ENCODE measurements at regions not wholly inside any gene's neighbourhood (a gene's known extent, or its start where the extent isn't known, plus 50 kb on each side); places are given as distances from the start of the nearest gene placed in this dataset.

GRCh38 chr11:104487046-104487806, 323.3 kb upstream of the PDGFD start:
- no peaks in the 10 kb centered on the region for H3K36me3 Mint-ChIP-seq (ENCODE audit: low read depth)
- no peaks in the 10 kb centered on the region for H3K27me3 Mint-ChIP-seq
- H3K27ac Mint-ChIP-seq, result no peak overlapping the region
- DNase-seq, result no peak
- ChIA-PET POLR2A (interaction anchor here (1.3 kb wide), 1 partner anchor 16 kb away, joined by 3 read pairs; no protein-coding TSS in a partner anchor), CTCF (no interaction called here)
- H3K4me3 Mint-ChIP-seq, result no peak overlapping the region
- H3K9me3 Mint-ChIP-seq, result peaks cover 10% of the 10 kb centered on the region
- H3K4me1 Mint-ChIP-seq, result no peaks in the 10 kb centered on the region

- DNase-seq, result no peak
- Mint-ChIP-seq H3K9me3 (peaks cover 2% of the 10 kb centered on the region), H3K4me1 (no peaks in the 10 kb centered on the region), H3K36me3 (ENCODE audit: low read depth) (no peaks in the 10 kb centered on the region), H3K27ac (no peak overlapping the region), H3K27me3 (no peaks in the 10 kb centered on the region), H3K4me3 (no peak overlapping the region)
- ChIA-PET POLR2A (no interaction called here), CTCF (no interaction called here)
These were observed 321.0 kb upstream of the PDGFD start for GRCh38 chr11:104484804-104485554.

- POLR2A ChIA-PET, result no interaction called here
- no peak for DNase-seq
- H3K27me3 Mint-ChIP-seq, result peaks cover 2% of the 10 kb centered on the region
- H3K9me3 Mint-ChIP-seq, result no peaks in the 10 kb centered on the region
- H3K4me1 Mint-ChIP-seq, result no peaks in the 10 kb centered on the region
- no peaks in the 10 kb centered on the region for H3K36me3 Mint-ChIP-seq (ENCODE audit: low read depth)
- CTCF ChIA-PET, result no interaction called here
- H3K4me3 Mint-ChIP-seq, result no peak overlapping the region
- H3K27ac Mint-ChIP-seq, result no peak overlapping the region
These were observed 313.0 kb upstream of the PDGFD start for GRCh38 chr11:104476898-104477297.

- CTCF ChIA-PET, result no interaction called here
- H3K27ac Mint-ChIP-seq, result no peak overlapping the region
- peaks cover 3% of the 10 kb centered on the region for H3K27me3 Mint-ChIP-seq
- H3K9me3 Mint-ChIP-seq, result no peaks in the 10 kb centered on the region
- no peak for DNase-seq
- H3K36me3 Mint-ChIP-seq (ENCODE audit: low read depth), result no peaks in the 10 kb centered on the region
- H3K4me1 Mint-ChIP-seq, result no peaks in the 10 kb centered on the region
- POLR2A ChIA-PET, result no interaction called here
- H3K4me3 Mint-ChIP-seq, result no peak overlapping the region
These were observed 312.5 kb upstream of the PDGFD start for GRCh38 chr11:104476454-104476853.

GRCh38 chr11:104467404-104467803, 303.5 kb upstream of the PDGFD start:
- H3K9me3 Mint-ChIP-seq, result no peaks in the 10 kb centered on the region
- no peak overlapping the region for H3K27ac Mint-ChIP-seq
- H3K36me3 Mint-ChIP-seq (ENCODE audit: low read depth), result no peaks in the 10 kb centered on the region
- DNase-seq, result no peak
- H3K4me1 Mint-ChIP-seq, result no peaks in the 10 kb centered on the region
- H3K27me3 Mint-ChIP-seq, result peaks cover 2% of the 10 kb centered on the region
- H3K4me3 Mint-ChIP-seq, result no peak overlapping the region
- POLR2A ChIA-PET, result no interaction called here
- CTCF ChIA-PET, result no interaction called here

GRCh38 chr11:104465321-104465720, 301.4 kb upstream of the PDGFD start:
- H3K36me3 Mint-ChIP-seq (ENCODE audit: low read depth), result no peaks in the 10 kb centered on the region
- ChIA-PET CTCF (no interaction called here), POLR2A (no interaction called here)
- DNase-seq, result no peak
- H3K27ac Mint-ChIP-seq, result no peak overlapping the region
- no peaks in the 10 kb centered on the region for H3K4me1 Mint-ChIP-seq
- no peaks in the 10 kb centered on the region for H3K27me3 Mint-ChIP-seq
- no peak overlapping the region for H3K4me3 Mint-ChIP-seq
- H3K9me3 Mint-ChIP-seq, result no peaks in the 10 kb centered on the region

- Mint-ChIP-seq H3K36me3 (ENCODE audit: low read depth) (no peaks in the 10 kb centered on the region), H3K9me3 (no peaks in the 10 kb centered on the region), H3K27ac (no peak overlapping the region), H3K4me3 (no peak overlapping the region), H3K27me3 (no peaks in the 10 kb centered on the region), H3K4me1 (no peaks in the 10 kb centered on the region)
- ChIA-PET POLR2A (no interaction called here), CTCF (no interaction called here)
- no peak for DNase-seq
These were observed 300.7 kb upstream of the PDGFD start for GRCh38 chr11:104464691-104465090.

GRCh38 chr11:104462341-104462740, 298.4 kb upstream of the PDGFD start:
- H3K36me3 Mint-ChIP-seq (ENCODE audit: low read depth), result no peaks in the 10 kb centered on the region
- H3K4me1 Mint-ChIP-seq, result no peaks in the 10 kb centered on the region
- no peak for DNase-seq
- no peak overlapping the region for H3K4me3 Mint-ChIP-seq
- ChIA-PET CTCF (no interaction called here), POLR2A (no interaction called here)
- H3K27ac Mint-ChIP-seq, result no peak overlapping the region
- H3K9me3 Mint-ChIP-seq, result no peaks in the 10 kb centered on the region
- H3K27me3 Mint-ChIP-seq, result no peaks in the 10 kb centered on the region

GRCh38 chr11:104451197-104451893, 287.4 kb upstream of the PDGFD start:
- Mint-ChIP-seq H3K9me3 (no peaks in the 10 kb centered on the region), H3K27ac (no peak overlapping the region), H3K4me3 (no peak overlapping the region), H3K36me3 (ENCODE audit: low read depth) (no peaks in the 10 kb centered on the region), H3K4me1 (no peaks in the 10 kb centered on the region), H3K27me3 (no peaks in the 10 kb centered on the region)
- no peak for DNase-seq
- ChIA-PET CTCF (no interaction called here), POLR2A (no interaction called here)

GRCh38 chr11:104443387-104443786, 279.4 kb upstream of the PDGFD start:
- H3K36me3 Mint-ChIP-seq (ENCODE audit: low read depth), result no peaks in the 10 kb centered on the region
- H3K4me1 Mint-ChIP-seq, result no peaks in the 10 kb centered on the region
- CTCF ChIA-PET, result no interaction called here
- H3K27ac Mint-ChIP-seq, result no peak overlapping the region
- no peaks in the 10 kb centered on the region for H3K27me3 Mint-ChIP-seq
- POLR2A ChIA-PET, result no interaction called here
- DNase-seq, result no peak
- no peak overlapping the region for H3K4me3 Mint-ChIP-seq
- H3K9me3 Mint-ChIP-seq, result no peaks in the 10 kb centered on the region

- DNase-seq, result no peak
- H3K4me1 Mint-ChIP-seq, result no peaks in the 10 kb centered on the region
- ChIA-PET CTCF (no interaction called here), POLR2A (interaction anchor here (0.7 kb wide), 1 partner anchor 431 kb away, joined by 3 read pairs; no protein-coding TSS in a partner anchor)
- no peaks in the 10 kb centered on the region for H3K9me3 Mint-ChIP-seq
- no peaks in the 10 kb centered on the region for H3K36me3 Mint-ChIP-seq (ENCODE audit: low read depth)
- no peaks in the 10 kb centered on the region for H3K27me3 Mint-ChIP-seq
- H3K27ac Mint-ChIP-seq, result no peak overlapping the region
- no peak overlapping the region for H3K4me3 Mint-ChIP-seq
These were observed 278.4 kb upstream of the PDGFD start for GRCh38 chr11:104442321-104442720.

GRCh38 chr11:104435494-104435893, 271.5 kb upstream of the PDGFD start:
- no peaks in the 10 kb centered on the region for H3K4me1 Mint-ChIP-seq
- no peaks in the 10 kb centered on the region for H3K36me3 Mint-ChIP-seq (ENCODE audit: low read depth)
- H3K4me3 Mint-ChIP-seq, result no peak overlapping the region
- DNase-seq, result no peak
- POLR2A ChIA-PET, result no interaction called here
- CTCF ChIA-PET, result no interaction called here
- no peak overlapping the region for H3K27ac Mint-ChIP-seq
- H3K27me3 Mint-ChIP-seq, result no peaks in the 10 kb centered on the region
- H3K9me3 Mint-ChIP-seq, result no peaks in the 10 kb centered on the region

- CTCF ChIA-PET, result no interaction called here
- POLR2A ChIA-PET, result no interaction called here
- Mint-ChIP-seq H3K4me1 (no peaks in the 10 kb centered on the region), H3K9me3 (no peaks in the 10 kb centered on the region), H3K27ac (no peak overlapping the region), H3K4me3 (no peak overlapping the region), H3K36me3 (ENCODE audit: low read depth) (no peaks in the 10 kb centered on the region), H3K27me3 (no peaks in the 10 kb centered on the region)
- DNase-seq, result no peak
These were observed 269.8 kb upstream of the PDGFD start for GRCh38 chr11:104433751-104434150.

- CTCF ChIA-PET, result no interaction called here
- Mint-ChIP-seq H3K36me3 (ENCODE audit: low read depth) (no peaks in the 10 kb centered on the region), H3K9me3 (no peaks in the 10 kb centered on the region), H3K27me3 (no peaks in the 10 kb centered on the region), H3K4me1 (no peaks in the 10 kb centered on the region), H3K27ac (no peak overlapping the region), H3K4me3 (no peak overlapping the region)
- POLR2A ChIA-PET, result no interaction called here
- DNase-seq, result no peak
These were observed 269.0 kb upstream of the PDGFD start for GRCh38 chr11:104432981-104433380.
